ENCODE measurements at regions not wholly inside any gene's neighbourhood (a gene's known extent, or its start where the extent isn't known, plus 50 kb on each side); places are given as distances from the start of the nearest gene placed in this dataset.

- no peak for DNase-seq
- TF ChIP-seq CTCF (IDR thresholded peaks at IDR 0.05): no peak
- H3K4me3 ChIP-seq: no peak overlapping the region
These were observed 186.0 kb upstream of the MMS22L start for GRCh38 chr6:97468981-97469380.

GRCh38 chr6:97469451-97469850, 186.4 kb upstream of the MMS22L start:
- H3K4me1 ChIP-seq: no peaks in the 10 kb centered on the region
- H3K27ac ChIP-seq: no peak overlapping the region
- intact Hi-C loops (cut with DNase I): no loop called here
- DNase-seq (no peak), ATAC-seq (no peak)
- no peaks in the 10 kb centered on the region for H3K36me3 ChIP-seq
- no peak for TF ChIP-seq CTCF (IDR thresholded peaks at IDR 0.05)
- H3K27me3 ChIP-seq: no peaks in the 10 kb centered on the region
- H3K9me3 ChIP-seq: no peaks in the 10 kb centered on the region
- H3K4me3 ChIP-seq: no peak overlapping the region

More at GRCh38 chr6:97468981-97469380, 186.0 kb upstream of the MMS22L start:
- intact Hi-C loops (cut with DNase I): no loop called here
- H3K27me3 ChIP-seq: no peaks in the 10 kb centered on the region
- no peaks in the 10 kb centered on the region for H3K36me3 ChIP-seq
- H3K27ac ChIP-seq: no peak overlapping the region
- no peaks in the 10 kb centered on the region for H3K4me1 ChIP-seq
- ATAC-seq: no peak
- H3K9me3 ChIP-seq: no peaks in the 10 kb centered on the region

GRCh38 chr6:97470322-97470721, 187.3 kb upstream of the MMS22L start:
- DNase-seq (no peak), ATAC-seq (no peak)
- TF ChIP-seq CTCF (IDR thresholded peaks at IDR 0.05): no peak
- Histone ChIP-seq H3K4me3 (no peak overlapping the region), H3K27ac (no peak overlapping the region), H3K36me3 (no peaks in the 10 kb centered on the region), H3K9me3 (no peaks in the 10 kb centered on the region), H3K4me1 (no peaks in the 10 kb centered on the region), H3K27me3 (no peaks in the 10 kb centered on the region)
- intact Hi-C loops (cut with DNase I): no loop called here

GRCh38 chr6:97473979-97474378, 191.0 kb upstream of the MMS22L start:
- no peaks in the 10 kb centered on the region for H3K9me3 ChIP-seq
- H3K36me3 ChIP-seq: no peaks in the 10 kb centered on the region
- no peaks in the 10 kb centered on the region for H3K4me1 ChIP-seq
- intact Hi-C loops (cut with DNase I): no loop called here
- no peak for DNase-seq
- H3K27ac ChIP-seq: no peak overlapping the region
- no peak for TF ChIP-seq CTCF (IDR thresholded peaks at IDR 0.05)
- no peaks in the 10 kb centered on the region for H3K27me3 ChIP-seq
- H3K4me3 ChIP-seq: no peak overlapping the region
- no peak for ATAC-seq

GRCh38 chr6:97497713-97498331, 214.8 kb upstream of the MMS22L start:
- H3K36me3 ChIP-seq: no peaks in the 10 kb centered on the region
- intact Hi-C loops (cut with DNase I): no loop called here
- H3K4me1 ChIP-seq: no peaks in the 10 kb centered on the region
- H3K4me3 ChIP-seq: no peak overlapping the region
- no peaks in the 10 kb centered on the region for H3K9me3 ChIP-seq
- TF ChIP-seq CTCF (IDR thresholded peaks at IDR 0.05): peak; percentile 71
- no peak overlapping the region for H3K27ac ChIP-seq
- DNase-seq (peak; percentile 37 to 75 (median 59)), ATAC-seq (peak; percentile 97)
- peaks cover 0 to 12% of the 10 kb centered on the region in 2 donors for H3K27me3 ChIP-seq

Data from left lung (tissue), 4 donors.